GM20431 (cell line): ENCODE measurements at regions not wholly inside any gene's neighbourhood (a gene's known extent, or its start where the extent isn't known, plus 50 kb on each side); places are given as distances from the start of the nearest gene placed in this dataset.

Experiments used
- in situ Hi-C: fragments of 300-500 bp; cut with MseI, MboI; formaldehyde crosslinking; loops from one replicate; pipeline ENCODE4 v1.15.0; 2020; ENCODE audit warnings: low sequenced_read_pairs; ENCODE audit not compliant: unreplicated experiment

DNA sequence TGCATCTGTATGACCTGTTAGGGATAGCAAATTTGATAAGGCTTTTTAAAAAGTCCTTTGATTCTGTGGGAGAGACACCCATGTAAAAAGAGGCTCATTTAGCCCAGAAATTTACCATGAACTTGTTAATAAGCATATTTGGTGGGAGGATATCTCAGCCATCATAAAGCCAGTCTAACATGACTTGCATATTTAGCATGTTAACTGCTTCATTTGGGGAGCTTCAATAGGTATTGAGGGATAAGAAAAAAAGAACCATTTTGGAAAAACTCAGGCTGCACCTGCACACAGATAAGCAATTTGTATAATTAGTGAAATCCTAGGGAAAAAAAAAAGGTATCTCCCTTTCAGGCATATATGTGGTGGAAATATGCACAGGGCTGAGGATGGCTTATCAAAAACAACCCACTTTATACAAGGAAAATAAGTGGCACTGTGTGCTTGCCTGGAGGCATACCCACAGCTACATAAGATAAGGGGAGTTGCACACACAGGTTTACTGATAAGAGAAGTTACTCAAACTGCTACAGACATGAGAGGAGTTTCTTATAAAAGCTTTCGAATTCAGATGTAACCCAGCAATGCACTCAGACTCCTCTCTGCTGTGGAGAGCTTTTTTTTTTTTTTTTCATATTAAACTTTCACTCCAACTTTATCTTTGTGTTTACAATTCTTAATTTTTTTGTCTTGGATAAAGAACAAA is 372.9 kb upstream of the RBMY1B start:
- in situ Hi-C loops = no loop called here

DNA sequence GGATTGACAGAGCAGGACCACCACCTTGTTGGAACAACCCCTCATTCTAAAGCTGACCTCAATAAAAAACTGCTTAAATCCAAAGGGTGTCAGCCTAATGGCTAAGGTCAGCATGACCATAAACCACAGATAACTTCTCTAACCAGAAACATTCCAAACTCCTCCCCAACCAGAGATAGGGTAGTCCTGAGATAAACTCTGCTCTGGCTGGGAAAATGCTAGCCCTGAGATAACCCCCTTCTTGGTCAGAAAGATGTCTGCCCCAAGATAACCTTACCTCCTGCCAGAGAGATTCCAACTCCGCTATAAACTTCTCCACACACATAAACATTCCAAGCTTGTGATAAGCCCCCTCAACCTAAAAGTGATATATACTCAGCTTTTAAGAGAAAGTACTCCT is 364.8 kb upstream of the RBMY1B start:
- in situ Hi-C loops = no loop called here

DNA sequence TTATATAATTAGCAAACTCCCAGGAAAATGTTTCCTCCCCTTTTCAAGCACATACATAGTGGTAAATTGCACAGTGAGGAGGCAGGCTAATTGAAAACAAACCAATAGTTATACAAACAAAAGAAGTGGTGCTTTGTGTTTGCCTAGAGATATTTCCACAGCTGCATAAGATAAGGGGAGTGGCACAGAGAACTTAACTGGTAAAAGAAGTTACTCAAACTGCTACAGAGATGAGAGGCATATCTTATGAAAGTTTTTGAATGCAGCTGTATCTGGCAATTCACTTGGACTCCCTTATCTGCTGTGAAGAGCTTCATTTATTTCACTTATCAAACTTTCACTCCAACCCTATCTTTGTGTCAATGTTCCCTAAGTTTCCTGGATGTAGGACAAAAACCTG is 361.2 kb upstream of the RBMY1B start:
- in situ Hi-C loops = no loop called here

DNA sequence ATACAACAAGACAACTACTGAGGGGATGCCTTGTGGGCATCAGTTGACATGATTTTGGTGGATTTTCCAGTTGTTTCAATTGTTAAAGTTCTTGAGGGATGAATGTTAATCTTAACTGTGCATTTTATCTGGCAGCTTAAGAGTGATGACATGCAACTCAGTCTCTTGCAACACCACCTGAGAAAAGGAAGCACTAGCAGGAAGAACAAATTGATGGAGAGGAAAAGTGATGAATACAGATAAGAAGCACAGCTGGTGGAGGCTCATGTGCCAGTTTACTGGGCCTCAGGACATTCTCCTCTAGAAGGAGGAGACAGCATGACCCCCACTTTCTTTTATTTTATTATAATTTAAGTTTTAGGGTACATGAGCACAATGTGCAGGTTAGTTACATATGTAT is 341.3 kb upstream of the RBMY1B start:
- in situ Hi-C loops = no loop called here

DNA sequence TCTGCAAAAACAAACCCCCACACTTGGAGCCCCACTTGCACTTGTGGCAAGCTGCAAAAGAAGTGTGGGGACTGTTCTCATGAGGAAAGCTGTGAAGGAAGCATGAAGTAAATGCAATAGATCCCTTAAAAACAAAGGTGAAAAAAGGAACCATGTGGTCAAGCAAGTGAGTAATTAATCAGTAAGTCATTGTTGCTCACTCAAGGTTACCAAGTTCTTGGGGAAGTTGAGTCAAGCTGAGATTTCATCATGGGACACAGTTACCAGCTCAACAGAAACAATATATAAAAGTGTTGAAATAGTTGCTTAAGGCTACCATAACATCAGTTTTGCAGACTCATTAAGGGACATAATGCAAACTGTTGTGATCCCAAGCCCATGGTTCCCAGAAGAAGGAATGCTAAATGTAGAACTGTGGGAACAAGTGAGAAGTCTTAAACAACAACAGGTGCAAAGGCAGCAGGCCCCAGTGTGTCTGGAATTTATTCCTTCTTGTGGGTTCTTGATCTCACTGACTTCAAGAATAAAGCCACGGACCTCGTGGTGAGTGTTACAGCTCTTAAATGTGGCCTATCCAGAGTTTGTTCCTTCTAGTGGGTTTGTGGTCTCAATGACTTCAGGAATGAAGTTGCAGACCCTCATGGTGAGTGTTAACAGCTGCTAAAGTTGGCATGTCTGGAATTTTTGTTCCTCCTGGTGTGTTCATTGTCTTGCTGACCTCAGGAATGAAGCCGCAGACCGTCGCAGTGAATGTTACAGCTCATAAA is 336.3 kb upstream of the RBMY1B start:
- in situ Hi-C loops = no loop called here

DNA sequence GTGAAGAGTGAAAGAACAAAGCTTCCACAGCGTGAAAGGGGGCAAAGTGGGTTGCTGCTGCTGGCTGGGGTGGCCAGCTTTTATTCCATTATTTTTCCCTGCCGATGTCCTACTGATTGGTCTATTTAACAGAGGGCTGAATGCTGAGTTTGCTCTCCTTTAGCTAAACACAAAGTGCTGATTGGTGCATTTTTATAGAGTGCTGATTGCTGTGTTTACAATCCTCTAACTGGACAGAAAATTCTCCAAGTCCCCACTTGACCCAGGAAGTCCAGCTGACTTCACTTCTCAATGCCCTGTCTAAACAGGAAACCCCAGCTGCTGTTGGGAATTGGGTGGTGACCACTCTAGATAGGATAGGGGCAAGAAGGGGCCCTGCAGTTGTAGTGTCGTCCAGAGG is 335.6 kb upstream of the RBMY1B start:
- in situ Hi-C loops = no loop called here

DNA sequence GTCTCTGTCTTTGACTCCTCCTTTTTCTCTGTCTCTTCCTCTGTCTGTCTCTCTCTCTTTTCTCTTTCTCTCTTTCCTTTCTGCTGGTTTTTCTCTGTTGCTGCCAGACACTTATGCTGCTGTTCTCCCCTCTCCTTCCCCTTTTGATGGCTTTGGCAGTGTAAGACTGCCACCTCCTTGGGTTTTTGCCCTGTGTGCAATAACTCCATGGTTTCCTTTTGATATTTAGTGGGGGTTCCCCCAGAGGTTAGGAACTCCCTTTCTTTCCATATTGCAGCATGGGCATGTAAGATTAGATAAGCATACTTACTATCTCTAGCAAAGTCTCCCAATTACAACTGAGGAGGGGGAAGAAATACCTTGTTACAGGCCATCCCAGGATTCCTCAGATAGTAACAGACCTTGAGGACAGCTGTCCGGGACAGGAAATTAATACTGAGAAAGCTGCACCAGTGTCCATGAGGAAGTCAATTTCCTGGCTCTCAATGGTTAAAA is 333.8 kb upstream of the RBMY1B start:
- in situ Hi-C loops = no loop called here

DNA sequence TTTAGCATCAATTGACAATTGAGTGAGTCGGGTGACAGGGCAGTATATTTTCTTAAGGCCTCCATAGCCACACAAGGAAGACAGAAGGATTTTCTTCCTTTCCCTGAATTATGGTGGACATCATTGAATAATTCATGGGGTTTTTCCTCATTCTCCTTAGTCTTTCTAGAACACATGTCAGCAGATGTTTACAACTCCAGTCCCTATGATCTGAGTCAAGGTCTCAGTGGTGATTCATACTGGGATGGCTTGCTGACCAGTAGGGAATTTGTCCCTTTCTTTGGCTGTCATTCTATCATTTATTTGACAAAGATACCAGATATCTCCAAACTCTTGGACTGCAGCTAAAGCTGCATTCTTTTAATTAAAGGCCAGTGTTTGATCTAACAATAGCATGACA is 332.9 kb upstream of the RBMY1B start:
- in situ Hi-C loops = no loop called here

DNA sequence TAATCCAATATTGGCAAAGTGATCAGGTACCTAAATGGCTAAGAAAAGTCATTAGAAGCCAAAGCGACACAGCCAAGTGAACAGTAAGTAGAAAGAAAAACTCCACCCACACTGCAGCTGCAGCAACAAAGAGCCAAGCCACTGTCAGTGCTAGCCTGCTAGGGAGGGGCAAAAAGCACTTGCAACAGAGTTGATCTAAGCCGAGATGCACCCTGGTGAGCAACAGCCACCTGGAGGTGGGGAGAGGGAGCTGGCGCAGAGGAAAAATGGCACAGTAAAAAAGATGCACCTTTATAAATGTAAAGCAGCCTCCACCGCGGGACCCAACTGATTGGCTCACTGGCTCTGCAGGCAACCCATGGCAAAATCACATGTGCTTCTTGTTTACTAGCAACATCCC is 330.2 kb upstream of the RBMY1B start:
- in situ Hi-C loops = no loop called here

DNA sequence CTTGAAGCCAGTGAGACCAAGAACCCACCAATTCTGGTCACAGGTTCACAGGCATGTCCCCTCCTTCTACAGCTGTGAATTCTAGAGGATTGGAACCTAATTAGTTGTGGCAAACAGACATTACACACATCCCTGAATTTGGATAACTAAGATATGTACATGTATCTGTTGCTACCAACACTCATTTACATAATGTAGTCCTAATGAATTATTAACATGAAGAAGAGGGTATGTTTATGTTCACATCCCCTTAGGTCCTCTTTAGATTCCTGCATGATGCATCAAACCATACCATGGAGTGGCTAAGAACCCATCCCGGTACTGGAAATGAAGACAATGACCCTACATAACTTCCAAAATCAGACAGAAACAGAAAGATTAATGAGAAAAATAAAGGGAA is 326.9 kb upstream of the RBMY1B start:
- in situ Hi-C loops = no loop called here

DNA sequence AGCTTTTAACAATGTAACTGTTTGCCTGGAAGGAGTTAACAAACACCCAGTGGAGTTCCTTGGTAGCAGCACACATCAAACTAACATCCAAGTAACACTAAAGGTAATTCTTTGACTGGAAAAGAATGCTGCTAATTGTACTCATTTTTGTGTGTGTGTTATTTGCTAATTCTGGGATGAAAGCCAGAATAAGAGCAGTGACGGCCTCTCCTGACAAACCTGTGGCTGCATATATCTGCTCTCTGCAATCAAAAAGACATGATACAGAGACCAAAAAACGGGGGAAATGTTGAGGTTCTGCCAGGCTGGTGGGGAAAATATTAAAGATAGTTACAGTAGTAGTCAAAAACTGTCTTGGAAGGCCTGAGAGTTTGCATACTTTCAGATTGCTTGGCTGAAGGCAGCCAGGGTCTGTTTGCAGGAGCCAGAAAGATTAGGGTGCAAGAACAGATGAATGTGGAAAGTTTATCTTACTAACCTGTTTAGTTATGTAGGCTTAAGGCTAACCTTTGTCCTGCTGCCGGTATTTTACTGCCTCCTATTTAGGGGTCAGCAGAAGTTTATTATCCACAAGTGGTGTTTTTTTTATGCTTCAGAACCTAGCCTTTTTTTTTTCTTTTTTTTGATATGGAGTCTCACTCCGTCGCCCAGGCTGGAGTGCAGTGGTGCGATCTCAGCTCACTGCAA is 325.6 kb upstream of the RBMY1B start:
- in situ Hi-C loops = no loop called here

DNA sequence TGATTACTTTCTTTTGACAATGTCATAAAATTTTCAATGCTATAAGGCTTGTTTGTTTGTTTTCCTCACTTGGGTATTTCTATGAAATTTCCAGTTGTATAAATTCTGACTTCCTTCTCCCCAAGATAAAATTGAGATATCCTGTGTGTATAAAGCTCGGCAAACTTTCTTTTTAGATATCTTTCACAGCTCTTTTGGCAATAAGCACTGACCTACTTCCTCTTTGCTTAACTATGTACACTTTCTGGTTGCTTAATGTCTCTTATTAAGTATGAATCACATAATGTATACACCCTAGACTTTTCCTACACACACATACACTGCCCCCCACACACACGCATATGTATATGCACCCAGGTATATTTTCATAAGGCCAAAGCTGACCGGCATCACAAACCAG is 318.4 kb upstream of the RBMY1B start:
- in situ Hi-C loops = no loop called here

DNA sequence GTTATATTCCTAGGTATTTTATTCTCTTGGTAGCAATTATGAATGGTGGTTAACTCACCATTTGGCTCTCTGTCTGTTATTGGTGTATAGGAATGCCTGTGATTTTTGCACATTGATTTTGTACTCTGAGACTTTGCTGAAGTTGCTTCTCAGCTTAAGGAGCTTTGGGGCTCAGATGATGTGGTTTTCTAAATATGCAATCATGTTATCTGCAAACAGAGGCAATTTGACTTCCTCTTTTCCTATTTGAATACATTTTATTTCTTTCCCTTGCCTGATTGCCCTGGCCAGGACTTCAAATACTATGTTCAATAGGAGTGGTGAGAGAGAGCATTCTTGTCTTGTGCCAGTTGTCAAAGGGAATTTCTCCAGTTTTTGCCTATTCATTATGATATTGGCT is 310.9 kb upstream of the RBMY1B start:
- in situ Hi-C loops = loop anchor here (25.0 kb wide), 1 partner anchor 88 kb away; no protein-coding TSS in a partner anchor

DNA sequence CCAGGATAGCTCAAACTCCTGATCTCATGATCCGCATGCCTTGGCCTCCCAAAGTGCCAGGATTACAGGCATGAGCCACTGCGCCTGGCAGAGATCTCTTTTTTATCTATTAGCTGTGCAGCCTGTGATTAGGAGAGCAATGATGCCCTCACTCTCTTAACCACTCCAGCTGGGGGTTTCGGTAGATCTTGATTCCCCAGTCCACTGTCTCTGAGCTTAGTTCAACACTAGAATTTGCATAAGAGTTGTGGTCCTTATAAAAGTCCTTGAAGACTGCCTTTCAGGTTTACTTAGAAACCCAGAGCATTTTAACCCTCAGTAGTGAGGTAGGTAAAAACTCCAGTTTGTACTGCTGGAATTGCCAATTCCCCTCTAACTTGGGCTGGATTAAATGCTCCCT is 283.3 kb upstream of the RBMY1B start:
- in situ Hi-C loops = no loop called here

DNA sequence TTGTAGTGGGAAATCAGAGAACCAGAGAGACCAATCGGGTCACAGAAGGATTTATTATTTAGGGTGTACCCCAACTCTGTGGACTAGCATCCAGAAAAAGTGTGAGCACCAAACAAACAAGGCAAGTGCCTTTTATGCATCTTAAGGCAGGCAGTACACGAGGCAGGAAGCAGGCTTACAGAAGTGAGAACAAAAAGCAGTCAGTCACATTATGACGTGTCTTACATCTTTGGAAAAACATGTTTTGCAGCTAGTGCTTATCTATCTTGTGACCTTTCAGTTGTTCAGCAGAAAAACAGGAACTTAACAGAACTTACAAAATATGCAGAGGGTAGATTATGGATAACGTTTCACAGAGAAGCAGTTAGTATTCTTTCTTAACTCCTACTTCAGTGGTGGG is 270.9 kb upstream of the RBMY1B start:
- in situ Hi-C loops = no loop called here

DNA sequence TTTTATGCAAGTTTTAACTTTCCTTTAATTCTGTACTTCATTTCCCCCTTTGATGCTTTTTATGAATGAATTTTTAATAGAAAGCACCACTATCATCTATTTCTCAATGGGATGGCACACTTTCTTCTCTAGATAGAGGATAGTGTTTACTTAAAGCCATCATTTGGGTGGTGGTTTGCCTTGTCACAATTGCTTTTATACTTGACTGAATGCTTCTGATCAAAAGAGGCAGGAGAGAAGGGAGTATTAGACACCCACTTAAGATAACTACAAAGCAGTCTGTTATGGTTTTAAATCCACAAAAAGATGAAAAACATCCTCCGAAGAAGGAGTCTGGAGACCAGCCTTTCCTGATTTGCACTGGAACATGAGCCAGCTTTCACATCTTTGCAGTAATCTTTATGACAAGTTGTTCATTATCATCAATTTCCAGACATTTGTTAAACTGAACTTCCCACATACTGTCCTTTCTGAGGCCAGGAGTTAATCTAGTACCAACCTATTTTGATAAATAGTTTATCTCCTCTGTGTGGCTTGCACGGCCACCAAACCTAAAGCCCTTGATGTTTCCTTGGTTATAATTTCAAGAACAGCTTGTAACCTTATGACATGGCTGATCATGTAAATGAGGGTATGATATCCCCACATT is 270.4 kb upstream of the RBMY1B start:
- in situ Hi-C loops = no loop called here

DNA sequence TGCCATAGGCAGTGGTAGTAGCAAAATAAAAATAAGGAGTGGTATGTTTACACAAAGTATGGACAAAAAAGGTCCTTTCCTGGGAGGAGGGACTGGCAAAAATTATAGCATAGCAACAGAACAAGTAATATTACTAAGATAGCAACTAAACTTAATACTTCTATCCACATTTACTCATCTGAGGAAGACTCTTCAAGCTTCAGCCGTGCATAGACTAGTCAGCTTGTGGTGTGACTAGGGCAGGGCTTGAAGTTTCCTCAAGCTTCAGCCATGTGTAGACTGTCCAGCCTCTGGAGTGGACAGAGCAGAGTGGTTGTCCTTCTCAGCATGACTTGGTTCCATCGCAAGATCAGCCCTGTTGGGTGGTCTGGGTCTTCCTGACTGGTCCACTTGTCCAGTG is 268.3 kb upstream of the RBMY1B start:
- in situ Hi-C loops = no loop called here

DNA sequence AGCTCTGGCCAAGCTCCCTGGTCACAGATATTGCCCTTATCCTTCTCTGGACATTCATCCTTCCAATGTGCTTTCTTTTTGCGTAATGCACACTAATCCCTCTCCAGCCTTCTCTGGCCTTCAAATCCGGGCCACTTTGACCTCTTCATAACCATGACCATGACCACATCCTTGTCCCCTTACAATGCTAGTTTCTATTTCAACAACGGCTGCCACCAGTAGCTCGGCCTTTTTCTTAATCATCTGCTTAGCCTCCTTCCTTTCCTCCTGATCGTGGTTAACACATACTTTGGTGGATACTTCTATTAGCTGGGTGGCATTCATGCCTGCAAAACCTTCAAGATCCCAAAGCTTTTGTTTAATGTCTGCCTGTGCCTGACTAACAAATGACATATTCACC is 264.4 kb upstream of the RBMY1B start:
- in situ Hi-C loops = no loop called here

DNA sequence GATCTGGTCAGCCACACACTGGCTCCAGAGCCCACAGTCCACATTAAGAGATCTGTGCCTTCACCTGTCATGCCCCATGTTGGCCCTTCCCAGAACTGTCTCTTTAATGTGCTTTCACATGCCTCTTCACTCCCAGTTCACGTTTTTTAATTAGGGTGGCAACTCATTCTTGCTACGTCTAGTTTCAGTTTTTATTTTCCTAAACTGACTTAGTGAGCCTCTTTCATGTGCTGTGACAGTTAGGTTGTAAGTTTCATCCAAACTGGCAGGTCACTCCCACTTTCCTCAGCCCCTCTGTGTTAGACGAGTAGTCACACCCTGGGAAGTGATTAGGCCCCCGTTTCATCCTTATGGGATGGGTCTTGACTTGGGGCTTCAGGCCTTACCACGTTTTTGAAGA is 262.5 kb upstream of the RBMY1B start:
- in situ Hi-C loops = no loop called here

DNA sequence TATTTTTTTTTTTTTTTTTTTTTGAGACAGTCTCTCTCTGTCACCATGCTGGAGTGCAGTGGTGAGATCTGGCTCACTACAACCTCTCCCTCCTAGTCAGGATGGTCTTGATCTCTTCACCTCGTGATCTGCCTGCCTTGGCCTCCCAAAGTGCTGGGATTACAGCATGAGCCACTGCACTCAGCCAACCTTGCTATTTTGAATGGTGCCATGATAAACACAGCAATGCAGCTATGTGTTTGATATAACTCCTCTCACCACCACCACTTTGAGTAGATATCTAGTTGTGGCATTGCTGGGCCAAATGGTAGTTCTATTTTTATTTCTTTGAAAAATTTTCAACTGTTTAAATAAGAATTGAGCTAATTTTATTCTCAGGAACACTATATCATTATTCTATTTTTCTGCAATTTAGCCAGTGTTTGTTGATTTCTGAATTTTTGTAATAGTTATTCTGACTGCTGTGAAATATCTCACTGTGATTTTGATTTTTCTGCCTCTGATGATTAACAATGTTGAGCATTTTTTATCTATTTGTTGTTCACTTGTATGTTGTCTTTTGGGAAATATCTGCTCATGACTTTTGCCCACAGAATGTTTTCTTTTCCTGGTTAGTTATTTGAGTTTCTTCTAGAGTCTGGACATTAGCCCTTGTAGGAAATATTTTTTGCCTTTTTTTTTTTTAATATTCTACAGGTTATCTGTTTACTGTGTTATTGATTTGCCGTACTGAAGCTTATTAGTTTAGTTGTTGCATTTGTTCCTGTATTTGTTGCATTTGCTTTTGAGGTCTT is 257.5 kb upstream of the RBMY1B start:
- in situ Hi-C loops = no loop called here
